ENCODE measurements at regions not wholly inside any gene's neighbourhood (a gene's known extent, or its start where the extent isn't known, plus 50 kb on each side); places are given as distances from the start of the nearest gene placed in this dataset.
"Not testable (repeated sequence)": the region's sequence is repeated elsewhere in the genome, so short reads cannot be mapped to it uniquely, and the experiment has no call there.

DNA sequence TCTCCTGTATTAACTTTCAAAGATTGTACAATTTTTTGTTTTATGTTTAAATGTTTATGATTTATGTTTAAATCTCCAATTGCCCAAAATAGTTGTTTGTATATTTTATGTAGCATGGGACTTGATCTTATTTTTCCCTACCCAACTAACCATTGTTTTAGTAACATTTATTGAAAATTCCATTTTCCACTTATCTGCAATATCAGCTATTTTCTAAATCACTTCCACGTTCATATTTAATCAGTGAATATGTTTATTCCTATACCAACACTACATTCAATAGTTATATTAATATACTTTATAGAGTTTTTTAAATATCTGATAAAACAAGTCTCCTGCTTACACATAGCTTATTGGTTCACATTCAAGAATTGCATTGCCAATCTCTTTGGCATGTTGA lies 532.2 kb downstream of the CHSY3 start:
- no peak for DNase-seq

DNA sequence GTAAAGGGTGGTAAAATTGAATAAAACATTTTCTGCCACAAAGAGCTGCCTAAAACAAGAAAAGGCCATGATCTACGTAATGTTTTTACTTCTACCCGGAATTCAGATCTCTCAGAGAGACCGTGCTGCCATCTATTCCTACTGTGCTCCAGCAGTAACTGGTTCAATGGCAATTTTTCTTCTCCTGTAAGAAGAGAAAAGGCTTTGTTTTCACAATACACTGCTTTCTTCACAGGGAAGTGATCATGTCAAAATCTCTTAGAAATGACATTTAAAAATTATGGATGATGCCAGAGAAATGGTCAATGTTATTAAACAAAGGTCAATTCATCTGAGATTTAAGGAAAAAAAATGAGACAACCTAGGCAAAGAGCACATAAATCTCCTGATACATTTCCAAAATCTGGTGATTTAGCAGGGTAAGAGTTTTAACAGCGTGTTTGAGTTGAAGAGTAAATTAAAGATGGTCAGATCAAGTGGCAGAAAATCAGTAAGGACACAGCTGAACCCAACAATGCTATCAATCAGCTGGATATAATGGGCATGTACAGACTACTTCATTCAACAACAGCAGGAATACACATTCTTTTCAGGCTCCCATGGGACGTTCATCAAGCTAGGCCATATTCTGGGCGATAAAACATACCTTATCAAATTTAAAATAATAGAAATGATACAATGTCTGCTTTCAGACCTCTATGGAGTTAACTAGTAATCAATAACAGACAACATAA lies 523.1 kb downstream of the CHSY3 start:
- no peak for DNase-seq

- DNase-seq, result no peak
Measured at GRCh38 chr5:130425424-130425823, 521.2 kb downstream of the CHSY3 start.

DNA sequence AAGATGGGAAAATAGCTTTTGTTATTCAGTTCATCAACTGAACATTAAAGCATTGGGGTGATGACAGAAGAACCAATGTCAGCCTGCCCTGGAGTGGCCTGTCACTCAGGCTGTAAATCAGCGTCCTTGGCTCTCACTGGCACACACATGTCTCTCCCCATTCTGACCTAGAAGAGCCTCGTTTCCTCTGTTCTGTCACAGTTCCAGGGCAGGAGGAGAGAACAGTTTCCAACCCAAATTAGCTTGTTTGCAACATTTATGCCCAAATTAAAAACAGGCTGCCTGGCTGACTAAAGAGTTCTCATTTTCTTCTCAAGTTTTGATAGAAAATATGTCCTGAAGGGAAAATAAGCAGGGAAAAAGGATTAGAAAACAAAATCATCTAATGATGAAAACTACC lies 520.1 kb downstream of the CHSY3 start:
- DNase-seq, result no peak

DNA sequence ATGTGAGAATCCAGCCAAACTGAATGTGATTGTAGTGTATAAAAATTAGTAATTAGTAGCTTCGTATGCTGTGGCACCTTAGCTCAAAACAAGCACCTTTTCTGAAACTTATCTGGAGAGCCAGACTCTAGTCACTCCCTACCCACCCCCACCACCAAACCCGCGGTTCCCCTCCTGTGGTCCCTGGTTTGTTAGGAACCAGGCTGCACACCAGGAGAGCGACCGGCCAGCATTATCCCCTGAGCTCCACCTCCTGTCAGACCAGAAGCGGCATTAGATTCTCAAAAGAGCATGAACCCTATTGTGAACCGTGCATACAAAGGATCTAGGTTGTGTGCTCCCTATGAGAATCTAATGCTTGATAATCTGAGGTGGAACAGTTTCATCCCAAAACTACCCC lies 498.6 kb downstream of the CHSY3 start:
- no peak for DNase-seq

DNA sequence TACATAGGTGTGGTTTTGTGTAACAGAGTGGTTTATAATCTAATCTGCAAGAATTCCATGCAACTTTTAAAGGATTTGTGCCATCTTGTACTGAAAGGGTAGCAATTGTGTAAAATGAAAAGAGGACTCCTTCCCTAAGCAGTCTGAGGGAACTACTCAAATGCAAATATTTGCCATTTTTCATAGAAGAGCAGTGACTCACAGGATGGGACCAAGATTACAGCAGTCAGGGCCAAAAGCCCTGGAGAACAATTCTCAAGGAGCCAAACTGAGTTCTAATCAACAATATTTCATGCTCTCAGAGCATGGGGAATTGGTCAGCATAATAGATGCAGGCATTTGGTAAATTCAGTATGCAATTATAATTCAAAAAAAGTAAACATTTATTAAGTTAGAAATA lies 495.8 kb downstream of the CHSY3 start:
- DNase-seq, result no peak

- no peak for DNase-seq
Measured at GRCh38 chr5:130398825-130399224, 494.6 kb downstream of the CHSY3 start.

DNA sequence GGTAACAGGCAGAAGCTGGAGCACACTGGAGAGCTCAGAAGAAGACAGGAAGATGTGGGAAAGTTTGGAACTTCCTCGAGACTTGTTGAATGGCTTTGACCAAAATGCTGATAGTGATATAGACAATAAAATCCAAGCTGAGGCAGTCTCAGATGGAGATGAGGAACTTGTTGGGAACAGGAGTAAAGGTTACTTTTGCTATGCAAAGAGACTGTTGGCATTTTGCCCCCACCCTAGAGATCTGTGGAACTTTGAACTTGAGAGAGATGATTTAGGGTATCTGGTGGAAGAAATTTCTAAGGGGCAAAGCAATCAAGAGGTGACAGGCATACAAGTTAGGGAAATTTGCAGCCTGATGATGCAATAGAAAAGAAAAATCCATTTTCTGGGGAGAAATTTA lies 493.5 kb downstream of the CHSY3 start:
- DNase-seq, result not testable (repeated sequence)

GRCh38 chr5:130397132-130397531 lies 492.9 kb downstream of the CHSY3 start:
- DNase-seq, result no peak

DNA sequence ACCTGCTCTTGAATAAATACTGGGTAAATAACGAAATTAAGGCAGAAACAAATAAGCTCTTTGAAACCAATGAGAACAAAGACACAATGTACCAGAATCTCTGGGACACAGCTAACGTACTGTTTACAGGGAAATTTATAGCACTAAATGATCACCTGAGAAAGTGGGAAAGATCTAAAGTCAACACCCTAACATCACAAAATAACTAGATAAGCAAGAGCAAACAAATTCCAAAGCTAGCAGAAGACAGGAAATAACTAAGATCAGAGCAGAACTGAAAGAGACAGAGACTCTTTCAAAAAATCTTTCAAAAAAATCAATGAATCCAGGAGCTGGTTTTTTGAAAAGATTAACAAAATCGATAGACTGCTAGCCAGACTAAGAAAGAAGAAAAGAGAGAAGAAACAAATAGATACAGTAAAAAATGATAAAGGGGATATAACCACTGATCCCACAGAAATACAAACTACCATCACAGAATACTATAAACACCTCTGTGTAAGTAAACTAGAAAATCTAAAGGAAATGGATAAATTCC lies 487.5 kb downstream of the CHSY3 start:
- DNase-seq, result not testable (repeated sequence)

GRCh38 chr5:130386155-130386554 lies 481.9 kb downstream of the CHSY3 start:
- no peak for DNase-seq

DNA sequence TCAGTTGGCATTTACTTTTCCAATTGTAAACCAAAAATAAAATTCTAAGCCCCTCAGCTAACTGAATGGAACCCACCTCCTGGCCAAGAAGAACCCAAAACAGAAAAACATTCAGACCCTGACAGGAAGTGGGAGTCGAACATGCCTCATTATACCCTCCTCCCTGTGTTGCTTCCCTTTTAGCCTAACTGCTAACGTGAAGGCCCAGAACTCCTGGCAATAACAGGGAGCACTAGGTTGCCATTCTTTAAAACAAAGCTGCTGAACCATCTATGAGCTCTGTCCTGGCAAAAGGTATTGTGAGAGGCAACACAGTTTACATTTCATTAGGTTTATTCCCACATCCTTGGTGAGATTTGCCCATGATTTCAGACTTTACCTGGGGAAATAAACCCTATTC lies 481.4 kb downstream of the CHSY3 start:
- no peak for DNase-seq

- DNase-seq, result no peak
Measured at GRCh38 chr5:130365956-130366355, 461.7 kb downstream of the CHSY3 start.

GRCh38 chr5:130350131-130350530 lies 445.9 kb downstream of the CHSY3 start:
- DNase-seq, result no peak

DNA sequence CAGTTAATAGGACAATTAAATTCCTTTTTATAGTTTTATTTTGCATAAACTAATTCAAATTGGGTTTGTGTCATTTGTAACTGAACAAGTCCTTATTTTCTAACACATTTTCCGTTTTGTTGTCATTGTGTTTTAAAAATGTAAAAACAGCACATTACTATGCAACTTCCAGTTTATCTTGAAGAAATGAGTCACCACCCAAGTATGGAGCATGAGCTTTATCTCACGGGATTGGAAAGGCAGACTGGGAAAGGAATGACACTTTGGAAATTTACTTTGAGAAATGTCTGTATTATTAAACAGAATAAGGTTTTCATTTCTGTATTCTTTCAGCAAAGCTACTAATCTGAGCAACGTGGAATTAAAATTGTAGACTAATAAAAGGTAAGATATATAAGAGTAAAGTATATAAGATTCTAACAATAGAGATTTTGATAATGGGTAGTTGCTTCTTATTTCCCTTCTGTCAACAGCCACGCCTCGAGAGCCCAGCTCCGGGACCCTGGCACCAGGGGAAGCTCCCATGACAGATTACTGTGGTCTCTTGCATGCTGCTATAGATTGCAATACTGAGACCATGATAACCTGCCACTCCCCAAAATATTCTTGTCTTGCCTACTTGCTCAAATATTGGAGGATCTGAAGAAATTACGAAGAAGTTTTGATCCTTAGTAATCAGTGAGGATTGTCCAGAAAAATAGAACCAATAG lies 433.1 kb downstream of the CHSY3 start:
- no peak for DNase-seq

DNA sequence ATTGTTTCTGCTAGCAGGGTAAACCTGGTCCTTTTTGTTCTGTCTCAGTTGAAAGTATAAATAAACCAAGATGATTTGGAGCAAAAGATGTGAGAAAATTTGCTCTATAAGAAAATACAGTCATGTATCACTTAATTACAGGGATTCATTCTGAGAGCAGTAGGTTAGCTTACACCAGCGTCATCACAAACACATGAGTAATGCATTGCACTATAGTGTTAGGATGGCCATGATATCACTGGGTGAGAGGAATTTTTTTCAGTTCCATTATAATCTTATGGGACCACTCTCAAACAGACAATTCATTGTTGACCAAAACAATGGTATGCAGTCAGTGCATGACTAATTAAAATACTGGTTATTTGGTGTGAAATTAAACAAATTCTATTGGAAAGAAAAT lies 430.9 kb downstream of the CHSY3 start:
- DNase-seq, result no peak

GRCh38 chr5:130333089-130333488 lies 428.8 kb downstream of the CHSY3 start:
- DNase-seq, result no peak

DNA sequence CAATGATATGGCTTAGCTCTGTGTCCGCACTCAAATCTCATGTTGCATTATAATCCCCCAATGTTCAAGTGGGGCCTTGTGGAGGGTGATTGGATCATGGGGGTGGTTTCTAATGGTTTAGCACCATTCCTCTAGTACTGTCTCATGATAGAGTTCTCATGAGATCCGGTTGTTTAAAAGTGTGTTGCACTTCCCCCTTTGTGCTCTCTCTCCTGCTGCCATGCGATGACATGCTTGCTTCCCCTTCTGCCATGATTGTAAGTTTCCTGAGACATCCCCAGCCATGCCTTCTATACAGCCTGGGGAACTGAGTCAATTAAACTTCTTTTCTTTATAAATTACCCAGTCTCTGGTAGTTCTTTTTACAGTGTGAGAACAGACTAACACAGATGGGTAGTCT lies 427.1 kb downstream of the CHSY3 start:
- DNase-seq, result no peak

GRCh38 chr5:130324953-130325671 lies 420.8 kb downstream of the CHSY3 start:
- DNase-seq, result no peak

GRCh38 chr5:130323804-130324454 lies 419.7 kb downstream of the CHSY3 start:
- DNase-seq, result no peak

- no peak for DNase-seq
Measured at GRCh38 chr5:130321931-130322330, 417.7 kb downstream of the CHSY3 start.

DNA sequence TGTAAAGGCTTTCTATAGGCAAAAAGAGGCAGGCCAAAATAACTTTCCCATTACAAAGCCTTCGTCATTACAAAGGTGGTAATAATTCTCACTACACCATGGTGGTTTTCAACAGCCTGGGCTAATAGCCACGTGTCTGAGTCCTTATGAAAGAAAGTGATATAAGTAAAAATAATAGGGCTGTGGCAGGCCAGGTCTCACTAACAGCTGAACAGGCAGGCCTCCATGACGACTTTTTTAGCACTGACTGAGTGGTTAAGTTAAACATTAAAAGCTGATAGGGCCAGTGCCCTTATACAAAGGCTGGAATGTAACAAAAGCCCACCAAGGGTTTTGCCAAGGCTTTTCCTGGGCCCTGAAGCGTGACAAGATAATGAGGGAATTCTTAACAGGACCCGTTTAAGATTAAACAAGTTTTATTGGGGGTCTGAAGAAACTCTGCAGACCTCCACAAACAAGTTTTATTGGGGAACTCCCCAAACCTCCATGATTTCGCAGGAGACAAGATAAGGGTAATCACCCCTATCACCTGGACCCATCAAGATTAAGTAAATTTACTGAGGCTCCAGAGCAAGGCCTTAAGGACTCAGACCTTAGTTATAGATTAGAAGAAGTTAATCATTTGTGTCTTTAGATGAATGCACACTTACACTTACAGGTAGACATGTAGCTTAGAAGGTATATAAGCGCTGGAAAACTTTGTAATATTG lies 412.9 kb downstream of the CHSY3 start:
- DNase-seq, result no peak

GRCh38 chr5:130295235-130295634 lies 391.0 kb downstream of the CHSY3 start:
- DNase-seq, result no peak
